GM23338 (cell line): ENCODE measurements at regions not wholly inside any gene's neighbourhood (a gene's known extent, or its start where the extent isn't known, plus 50 kb on each side); places are given as distances from the start of the nearest gene placed in this dataset.

Experiments used
- ATAC-seq: fragments of 200-7000 bp; cut with Tn5 transposase; 3 replicates; pipeline ENCODE4 v1.9.1; 2020
- DNase-seq: peaks from one replicate; pipeline ENCODE4 v3.0.0-alpha.2; 2015; ENCODE audit warnings: low spot score
- H2AFZ ChIP-seq: fragments of 200-600 bp; sonication (generic); 2 replicates; pipeline ENCODE4 v1.8.0; 2016; ENCODE audit warnings: antibody characterized with exemption, mild to moderate bottlenecking, moderate library complexity
- H3F3A ChIP-seq: fragments of 200-600 bp; sonication (generic); replicated peaks from 2 replicates; pipeline ENCODE4 v1.8.0; 2017; ENCODE audit warnings: antibody characterized with exemption, mixed run types, low read depth
- H3K27ac ChIP-seq: fragments of 200-600 bp; sonication (generic); 2 replicates; pipeline ENCODE4 v1.6.1; 2016; ENCODE audit warnings: low read depth
- H3K27me3 ChIP-seq: fragments of 200-600 bp; sonication (generic); 2 replicates; pipeline ENCODE4 v1.8.0; 2016; ENCODE audit warnings: mild to moderate bottlenecking, mixed run types, moderate library complexity; ENCODE audit not compliant: insufficient read depth
- H3K36me3 ChIP-seq: fragments of 200-600 bp; sonication (generic); 2 replicates; pipeline ENCODE4 v1.8.0; 2016; ENCODE audit warnings: mild to moderate bottlenecking; ENCODE audit not compliant: insufficient read depth
- H3K4me1 ChIP-seq: fragments of 200-600 bp; sonication (generic); 2 replicates; pipeline ENCODE4 v1.8.0; 2016; ENCODE audit warnings: mild to moderate bottlenecking, moderate library complexity; ENCODE audit not compliant: insufficient read depth
- H3K4me2 ChIP-seq: fragments of 200-600 bp; sonication (generic); 2 replicates; pipeline ENCODE4 v1.7.1; 2017; ENCODE audit warnings: mixed run types
- H3K4me3 ChIP-seq: fragments of 200-600 bp; sonication (generic); 2 replicates; pipeline ENCODE4 v1.6.1; 2016; ENCODE audit warnings: mixed run types
- H3K79me2 ChIP-seq: fragments of 200-600 bp; sonication (generic); replicated peaks from 2 replicates; pipeline ENCODE4 v1.8.0; 2017; ENCODE audit warnings: mild to moderate bottlenecking; ENCODE audit not compliant: insufficient read depth
- H3K9me2 ChIP-seq: fragments of 200-600 bp; sonication (generic); 2 replicates; pipeline ENCODE4 v1.8.0; 2017; ENCODE audit not compliant: insufficient read depth
- H4K20me1 ChIP-seq: fragments of 200-600 bp; sonication (generic); replicated peaks from 2 replicates; pipeline ENCODE4 v1.8.0; 2017; ENCODE audit warnings: mild to moderate bottlenecking; ENCODE audit not compliant: insufficient read depth
- H3K27ac Mint-ChIP-seq: 2 replicates; pipeline ENCODE4 v1.8.0; 2020; ENCODE audit warnings: inconsistent platforms, mild to moderate bottlenecking, moderate library complexity, mixed read lengths
- H3K27me3 Mint-ChIP-seq: 3 replicates; pipeline ENCODE4 v1.8.0; 2022; ENCODE audit warnings: low read depth, mild to moderate bottlenecking, moderate library complexity, mixed read lengths, inconsistent platforms; ENCODE audit not compliant: insufficient read depth, poor library complexity
- H3K36me3 Mint-ChIP-seq: 3 replicates; pipeline ENCODE4 v1.8.0; 2021; ENCODE audit warnings: low read depth, mild to moderate bottlenecking, inconsistent platforms, moderate library complexity, mixed read lengths
- H3K4me1 Mint-ChIP-seq: 3 replicates; pipeline ENCODE4 v1.8.0; 2020; ENCODE audit warnings: mild to moderate bottlenecking, inconsistent platforms, mixed read lengths
- H3K4me3 Mint-ChIP-seq: 3 replicates; pipeline ENCODE4 v1.8.0; 2021; ENCODE audit warnings: moderate library complexity, mild to moderate bottlenecking, inconsistent platforms, mixed read lengths
- H3K9me3 Mint-ChIP-seq: 3 replicates; pipeline ENCODE4 v1.8.0; 2020; ENCODE audit warnings: moderate library complexity, mild to moderate bottlenecking, inconsistent platforms, mixed read lengths
- CREB1 ChIP-seq: fragments of 250-450 bp; sonication (Bioruptor Pico); IDR thresholded peaks from 2 replicates; pipeline ENCODE4 v1.5.0; 2020; ENCODE audit warnings: low read depth, mild to moderate bottlenecking, moderate library complexity
- EZH2 ChIP-seq: fragments of 200-600 bp; sonication (generic); IDR thresholded peaks from one replicate; pipeline ENCODE4 v1.8.0; 2017; ENCODE audit warnings: antibody characterized with exemption, mild to moderate bottlenecking, low read depth; ENCODE audit not compliant: unreplicated experiment
- EZH2phosphoT487 ChIP-seq: fragments of 200-600 bp; sonication (generic); IDR thresholded peaks from one replicate; pipeline ENCODE4 v1.8.1; 2018; ENCODE audit warnings: antibody characterized with exemption; ENCODE audit not compliant: unreplicated experiment
- JUNB ChIP-seq: IDR thresholded peaks from one replicate; pipeline ENCODE4 v1.6.1; 2016; ENCODE audit warnings: antibody characterized with exemption; ENCODE audit not compliant: unreplicated experiment
- NANOG ChIP-seq: IDR thresholded peaks from 2 replicates; pipeline ENCODE4 v1.6.1; 2016; ENCODE audit warnings: antibody characterized with exemption, borderline replicate concordance
- POLR2AphosphoS5 ChIP-seq: IDR thresholded peaks from 2 replicates; pipeline ENCODE4 v1.6.1; 2016; ENCODE audit warnings: antibody characterized with exemption, low read depth
- ZNF114 ChIP-seq: fragments of 250-450 bp; sonication (Bioruptor Pico); IDR thresholded peaks from 2 replicates; pipeline ENCODE4 v1.5.0; 2020; ENCODE audit warnings: mild to moderate bottlenecking, moderate library complexity
- ZNF331 ChIP-seq: fragments of 250-450 bp; sonication (Bioruptor Pico); IDR thresholded peaks from 2 replicates; pipeline ENCODE4 v1.5.0; 2020; ENCODE audit warnings: low read depth, mild to moderate bottlenecking, moderate library complexity
- TF ChIP-seq, protein P1 (sequence below): IDR thresholded peaks from 2 replicates; pipeline ENCODE4 v1.6.1; 2016; ENCODE audit warnings: antibody characterized with exemption
- TF ChIP-seq, protein P2 (sequence below): IDR thresholded peaks from one replicate; pipeline ENCODE4 v1.6.1; 2018; ENCODE audit warnings: antibody characterized with exemption; ENCODE audit not compliant: unreplicated experiment
- TF ChIP-seq, protein P3 (sequence below): fragments of 250-450 bp; sonication (Bioruptor Pico); IDR thresholded peaks from 2 replicates; pipeline ENCODE4 v1.5.0; 2020; ENCODE audit warnings: mild to moderate bottlenecking, moderate library complexity

DNA sequence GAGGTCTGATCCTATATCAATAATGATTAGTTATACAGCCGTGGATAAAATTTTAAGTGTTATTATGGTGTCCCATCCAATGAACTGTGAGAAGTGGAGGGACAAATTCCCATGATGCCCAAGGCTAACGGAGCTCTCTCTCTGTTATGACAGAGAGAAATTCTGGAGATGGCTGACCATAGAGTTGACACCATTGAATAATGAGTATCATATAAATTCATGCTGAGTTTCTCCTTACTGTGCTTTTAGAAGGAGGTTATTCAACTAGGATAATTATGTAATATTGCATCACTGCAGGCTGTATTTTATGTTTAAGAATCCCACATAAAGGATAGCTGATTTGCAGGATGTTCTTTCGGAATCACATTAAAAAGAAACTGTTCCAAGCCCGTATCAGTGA, 82.9 kb downstream of the PYDC2 start:
- no peak overlapping the region for H3K27ac ChIP-seq
- H3K4me1 Mint-ChIP-seq = no peaks in the 10 kb centered on the region
- no peak for TF ChIP-seq EZH2
- no peak for TF ChIP-seq EZH2phosphoT487
- TF ChIP-seq ZNF114 (CRISPR knock-in tag) = no peak
- TF ChIP-seq CREB1 = no peak
- no peak overlapping the region for H2AFZ ChIP-seq
- no peaks in the 10 kb centered on the region for H3K4me1 ChIP-seq
- no peak for ATAC-seq
- H3K36me3 ChIP-seq = no peaks in the 10 kb centered on the region
- DNase-seq = no peak
- H3K27me3 ChIP-seq = no peaks in the 10 kb centered on the region
- no peaks in the 10 kb centered on the region for H3F3A ChIP-seq
- H3K9me2 ChIP-seq = no peaks in the 10 kb centered on the region
- no peak overlapping the region for H3K4me2 ChIP-seq
- H3K27ac Mint-ChIP-seq = no peak overlapping the region
- H3K27me3 Mint-ChIP-seq = peaks cover 1% of the 10 kb centered on the region
- H3K79me2 ChIP-seq = no peaks in the 10 kb centered on the region
- H3K4me3 Mint-ChIP-seq = no peak overlapping the region
- peaks cover 11% of the 10 kb centered on the region for H3K36me3 Mint-ChIP-seq
- H4K20me1 ChIP-seq = no peaks in the 10 kb centered on the region
- no peak overlapping the region for H3K4me3 ChIP-seq
- H3K9me3 Mint-ChIP-seq = peaks cover 18% of the 10 kb centered on the region

DNA sequence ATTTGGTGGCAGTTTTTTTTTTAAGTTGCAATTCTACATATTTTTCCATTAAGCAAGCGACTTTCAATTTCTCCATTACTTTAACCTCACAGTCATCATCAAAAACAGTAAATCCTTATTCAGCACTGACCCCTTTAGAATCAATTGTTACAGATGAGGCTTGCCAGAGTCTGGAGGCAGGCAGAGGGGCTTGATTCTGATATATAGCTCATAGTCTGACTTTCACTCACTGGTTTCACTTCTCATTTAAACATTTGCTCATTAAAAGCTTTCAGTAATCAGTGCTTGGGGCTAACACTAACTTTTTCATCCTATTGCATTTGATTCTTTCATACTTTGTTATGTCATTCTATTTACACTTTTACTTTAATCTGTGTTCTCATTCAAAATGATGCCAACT, 88.4 kb downstream of the PYDC2 start:
- Histone ChIP-seq H3K27me3 (no peaks in the 10 kb centered on the region), H3K4me2 (no peak overlapping the region), H4K20me1 (no peaks in the 10 kb centered on the region), H3K9me2 (no peaks in the 10 kb centered on the region), H3K79me2 (no peaks in the 10 kb centered on the region), H3K4me1 (no peaks in the 10 kb centered on the region), H3K36me3 (no peaks in the 10 kb centered on the region), H3F3A (no peaks in the 10 kb centered on the region), H2AFZ (no peak overlapping the region), H3K4me3 (no peak overlapping the region), H3K27ac (no peak overlapping the region)
- no peak overlapping the region for H3K4me3 Mint-ChIP-seq
- H3K27ac Mint-ChIP-seq = no peak overlapping the region
- H3K4me1 Mint-ChIP-seq = no peaks in the 10 kb centered on the region
- ATAC-seq (no peak), DNase-seq (no peak)
- peaks cover 11% of the 10 kb centered on the region for H3K36me3 Mint-ChIP-seq
- H3K9me3 Mint-ChIP-seq = peaks cover 22% of the 10 kb centered on the region
- peaks cover 1% of the 10 kb centered on the region for H3K27me3 Mint-ChIP-seq
- TF ChIP-seq JUNB (no peak), NANOG (no peak), ZNF331 (CRISPR knock-in tag) (no peak), EZH2 (no peak), POLR2AphosphoS5 (no peak)
- TF ChIP-seq, protein P1, sequence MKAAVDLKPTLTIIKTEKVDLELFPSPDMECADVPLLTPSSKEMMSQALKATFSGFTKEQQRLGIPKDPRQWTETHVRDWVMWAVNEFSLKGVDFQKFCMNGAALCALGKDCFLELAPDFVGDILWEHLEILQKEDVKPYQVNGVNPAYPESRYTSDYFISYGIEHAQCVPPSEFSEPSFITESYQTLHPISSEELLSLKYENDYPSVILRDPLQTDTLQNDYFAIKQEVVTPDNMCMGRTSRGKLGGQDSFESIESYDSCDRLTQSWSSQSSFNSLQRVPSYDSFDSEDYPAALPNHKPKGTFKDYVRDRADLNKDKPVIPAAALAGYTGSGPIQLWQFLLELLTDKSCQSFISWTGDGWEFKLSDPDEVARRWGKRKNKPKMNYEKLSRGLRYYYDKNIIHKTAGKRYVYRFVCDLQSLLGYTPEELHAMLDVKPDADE = no peak
- TF ChIP-seq, protein P2, sequence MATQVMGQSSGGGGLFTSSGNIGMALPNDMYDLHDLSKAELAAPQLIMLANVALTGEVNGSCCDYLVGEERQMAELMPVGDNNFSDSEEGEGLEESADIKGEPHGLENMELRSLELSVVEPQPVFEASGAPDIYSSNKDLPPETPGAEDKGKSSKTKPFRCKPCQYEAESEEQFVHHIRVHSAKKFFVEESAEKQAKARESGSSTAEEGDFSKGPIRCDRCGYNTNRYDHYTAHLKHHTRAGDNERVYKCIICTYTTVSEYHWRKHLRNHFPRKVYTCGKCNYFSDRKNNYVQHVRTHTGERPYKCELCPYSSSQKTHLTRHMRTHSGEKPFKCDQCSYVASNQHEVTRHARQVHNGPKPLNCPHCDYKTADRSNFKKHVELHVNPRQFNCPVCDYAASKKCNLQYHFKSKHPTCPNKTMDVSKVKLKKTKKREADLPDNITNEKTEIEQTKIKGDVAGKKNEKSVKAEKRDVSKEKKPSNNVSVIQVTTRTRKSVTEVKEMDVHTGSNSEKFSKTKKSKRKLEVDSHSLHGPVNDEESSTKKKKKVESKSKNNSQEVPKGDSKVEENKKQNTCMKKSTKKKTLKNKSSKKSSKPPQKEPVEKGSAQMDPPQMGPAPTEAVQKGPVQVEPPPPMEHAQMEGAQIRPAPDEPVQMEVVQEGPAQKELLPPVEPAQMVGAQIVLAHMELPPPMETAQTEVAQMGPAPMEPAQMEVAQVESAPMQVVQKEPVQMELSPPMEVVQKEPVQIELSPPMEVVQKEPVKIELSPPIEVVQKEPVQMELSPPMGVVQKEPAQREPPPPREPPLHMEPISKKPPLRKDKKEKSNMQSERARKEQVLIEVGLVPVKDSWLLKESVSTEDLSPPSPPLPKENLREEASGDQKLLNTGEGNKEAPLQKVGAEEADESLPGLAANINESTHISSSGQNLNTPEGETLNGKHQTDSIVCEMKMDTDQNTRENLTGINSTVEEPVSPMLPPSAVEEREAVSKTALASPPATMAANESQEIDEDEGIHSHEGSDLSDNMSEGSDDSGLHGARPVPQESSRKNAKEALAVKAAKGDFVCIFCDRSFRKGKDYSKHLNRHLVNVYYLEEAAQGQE = no peak
- TF ChIP-seq, protein P3, sequence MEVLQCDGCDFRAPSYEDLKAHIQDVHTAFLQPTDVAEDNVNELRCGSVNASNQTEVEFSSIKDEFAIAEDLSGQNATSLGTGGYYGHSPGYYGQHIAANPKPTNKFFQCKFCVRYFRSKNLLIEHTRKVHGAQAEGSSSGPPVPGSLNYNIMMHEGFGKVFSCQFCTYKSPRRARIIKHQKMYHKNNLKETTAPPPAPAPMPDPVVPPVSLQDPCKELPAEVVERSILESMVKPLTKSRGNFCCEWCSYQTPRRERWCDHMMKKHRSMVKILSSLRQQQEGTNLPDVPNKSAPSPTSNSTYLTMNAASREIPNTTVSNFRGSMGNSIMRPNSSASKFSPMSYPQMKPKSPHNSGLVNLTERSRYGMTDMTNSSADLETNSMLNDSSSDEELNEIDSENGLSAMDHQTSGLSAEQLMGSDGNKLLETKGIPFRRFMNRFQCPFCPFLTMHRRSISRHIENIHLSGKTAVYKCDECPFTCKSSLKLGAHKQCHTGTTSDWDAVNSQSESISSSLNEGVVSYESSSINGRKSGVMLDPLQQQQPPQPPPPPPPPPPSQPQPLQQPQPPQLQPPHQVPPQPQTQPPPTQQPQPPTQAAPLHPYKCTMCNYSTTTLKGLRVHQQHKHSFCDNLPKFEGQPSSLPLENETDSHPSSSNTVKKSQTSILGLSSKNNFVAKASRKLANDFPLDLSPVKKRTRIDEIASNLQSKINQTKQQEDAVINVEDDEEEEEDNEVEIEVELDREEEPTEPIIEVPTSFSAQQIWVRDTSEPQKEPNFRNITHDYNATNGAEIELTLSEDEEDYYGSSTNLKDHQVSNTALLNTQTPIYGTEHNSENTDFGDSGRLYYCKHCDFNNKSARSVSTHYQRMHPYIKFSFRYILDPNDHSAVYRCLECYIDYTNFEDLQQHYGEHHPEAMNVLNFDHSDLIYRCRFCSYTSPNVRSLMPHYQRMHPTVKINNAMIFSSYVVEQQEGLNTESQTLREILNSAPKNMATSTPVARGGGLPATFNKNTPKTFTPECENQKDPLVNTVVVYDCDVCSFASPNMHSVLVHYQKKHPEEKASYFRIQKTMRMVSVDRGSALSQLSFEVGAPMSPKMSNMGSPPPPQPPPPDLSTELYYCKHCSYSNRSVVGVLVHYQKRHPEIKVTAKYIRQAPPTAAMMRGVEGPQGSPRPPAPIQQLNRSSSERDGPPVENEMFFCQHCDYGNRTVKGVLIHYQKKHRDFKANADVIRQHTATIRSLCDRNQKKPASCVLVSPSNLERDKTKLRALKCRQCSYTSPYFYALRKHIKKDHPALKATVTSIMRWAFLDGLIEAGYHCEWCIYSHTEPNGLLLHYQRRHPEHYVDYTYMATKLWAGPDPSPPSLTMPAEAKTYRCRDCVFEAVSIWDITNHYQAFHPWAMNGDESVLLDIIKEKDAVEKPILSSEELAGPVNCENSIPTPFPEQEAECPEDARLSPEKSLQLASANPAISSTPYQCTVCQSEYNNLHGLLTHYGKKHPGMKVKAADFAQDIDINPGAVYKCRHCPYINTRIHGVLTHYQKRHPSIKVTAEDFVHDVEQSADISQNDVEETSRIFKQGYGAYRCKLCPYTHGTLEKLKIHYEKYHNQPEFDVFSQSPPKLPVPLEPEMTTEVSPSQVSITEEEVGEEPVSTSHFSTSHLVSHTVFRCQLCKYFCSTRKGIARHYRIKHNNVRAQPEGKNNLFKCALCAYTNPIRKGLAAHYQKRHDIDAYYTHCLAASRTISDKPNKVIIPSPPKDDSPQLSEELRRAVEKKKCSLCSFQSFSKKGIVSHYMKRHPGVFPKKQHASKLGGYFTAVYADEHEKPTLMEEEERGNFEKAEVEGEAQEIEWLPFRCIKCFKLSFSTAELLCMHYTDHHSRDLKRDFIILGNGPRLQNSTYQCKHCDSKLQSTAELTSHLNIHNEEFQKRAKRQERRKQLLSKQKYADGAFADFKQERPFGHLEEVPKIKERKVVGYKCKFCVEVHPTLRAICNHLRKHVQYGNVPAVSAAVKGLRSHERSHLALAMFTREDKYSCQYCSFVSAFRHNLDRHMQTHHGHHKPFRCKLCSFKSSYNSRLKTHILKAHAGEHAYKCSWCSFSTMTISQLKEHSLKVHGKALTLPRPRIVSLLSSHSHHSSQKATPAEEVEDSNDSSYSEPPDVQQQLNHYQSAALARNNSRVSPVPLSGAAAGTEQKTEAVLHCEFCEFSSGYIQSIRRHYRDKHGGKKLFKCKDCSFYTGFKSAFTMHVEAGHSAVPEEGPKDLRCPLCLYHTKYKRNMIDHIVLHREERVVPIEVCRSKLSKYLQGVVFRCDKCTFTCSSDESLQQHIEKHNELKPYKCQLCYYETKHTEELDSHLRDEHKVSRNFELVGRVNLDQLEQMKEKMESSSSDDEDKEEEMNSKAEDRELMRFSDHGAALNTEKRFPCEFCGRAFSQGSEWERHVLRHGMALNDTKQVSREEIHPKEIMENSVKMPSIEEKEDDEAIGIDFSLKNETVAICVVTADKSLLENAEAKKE (CRISPR knock-in tag) = no peak
